ENCODE measurements at regions not wholly inside any gene's neighbourhood (a gene's known extent, or its start where the extent isn't known, plus 50 kb on each side); places are given as distances from the start of the nearest gene placed in this dataset.

DNA sequence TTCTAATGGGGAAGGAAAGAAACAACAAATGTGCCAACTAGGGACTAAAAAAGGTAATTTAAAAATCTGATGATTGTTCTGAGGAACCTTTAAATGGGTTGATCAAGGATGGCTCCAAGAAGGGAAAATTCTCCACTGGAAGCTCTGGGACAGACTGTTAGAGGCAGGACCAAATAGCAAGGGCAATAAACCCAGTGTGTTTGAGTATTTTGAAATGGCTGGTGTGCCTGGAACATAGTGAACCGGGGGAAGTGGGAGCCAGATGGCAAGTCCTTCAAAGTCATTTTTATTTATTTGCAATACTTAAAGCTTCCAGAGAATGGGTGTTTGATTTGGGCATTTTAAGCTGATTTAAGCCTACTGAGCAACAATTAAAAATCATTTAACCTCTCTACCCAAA, 587.7 kb upstream of the MEF2C start:
- DNase-seq (ENCODE audit: low read depth) = no peak

DNA sequence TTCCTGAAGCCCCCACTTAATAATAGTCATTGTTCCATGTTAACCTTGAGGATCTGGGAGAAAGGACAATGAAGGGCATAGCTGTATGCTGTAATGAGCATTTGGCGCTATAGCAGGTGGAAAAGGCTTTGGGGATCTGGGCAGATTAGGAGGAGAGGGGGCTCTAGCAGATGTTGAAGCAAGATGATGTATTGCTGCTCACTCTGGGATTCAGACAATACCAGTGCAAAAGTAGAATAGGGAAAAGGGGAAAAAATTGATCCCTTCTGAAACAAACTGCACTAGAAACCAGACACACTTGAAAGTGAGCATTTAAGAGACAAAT, 575.3 kb upstream of the MEF2C start:
- no peak for DNase-seq (ENCODE audit: low read depth)

DNA sequence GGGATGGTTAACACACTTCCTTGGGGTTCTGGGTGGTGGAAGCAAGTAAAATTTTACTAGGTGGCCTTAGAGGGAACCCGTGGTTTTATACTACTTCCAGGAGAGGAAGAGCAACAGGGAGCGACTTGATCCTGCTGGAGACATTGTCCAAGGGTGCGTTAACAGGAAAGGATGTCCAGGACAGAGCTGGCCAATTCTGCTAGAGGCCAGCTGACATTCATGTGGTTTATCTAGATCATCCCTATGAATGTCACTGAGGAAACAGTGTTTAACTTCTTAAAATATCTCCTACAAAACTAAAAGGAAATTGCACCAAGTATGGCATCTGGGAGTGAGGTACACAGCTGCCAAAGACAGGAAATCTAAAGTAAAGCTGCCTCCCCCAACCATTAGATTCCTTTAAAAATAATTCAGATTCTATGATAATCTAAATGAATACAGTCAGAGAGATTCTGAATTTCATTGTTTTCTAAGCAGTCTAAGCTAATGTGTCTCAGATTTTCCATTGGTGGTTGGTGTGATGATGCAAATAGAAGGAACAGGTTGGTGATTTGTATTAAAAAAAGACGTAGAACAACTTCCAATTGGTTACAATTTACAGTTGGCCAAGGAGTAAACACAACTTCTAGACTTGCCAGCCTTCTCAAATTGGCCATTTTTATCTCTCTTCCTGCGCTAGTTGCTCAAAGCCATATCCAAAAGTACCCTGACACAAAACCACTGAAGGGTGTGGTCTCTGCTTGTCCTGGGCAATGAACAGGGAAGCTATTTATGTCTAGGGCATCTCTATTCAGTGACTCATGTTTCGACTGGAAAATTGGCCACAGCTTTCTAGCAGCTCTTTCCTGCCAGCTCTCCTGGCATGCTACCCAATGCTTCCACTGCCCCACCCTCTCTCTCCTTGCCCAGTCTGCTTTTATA, 574.7 kb upstream of the MEF2C start:
- no peak for DNase-seq (ENCODE audit: low read depth)

DNA sequence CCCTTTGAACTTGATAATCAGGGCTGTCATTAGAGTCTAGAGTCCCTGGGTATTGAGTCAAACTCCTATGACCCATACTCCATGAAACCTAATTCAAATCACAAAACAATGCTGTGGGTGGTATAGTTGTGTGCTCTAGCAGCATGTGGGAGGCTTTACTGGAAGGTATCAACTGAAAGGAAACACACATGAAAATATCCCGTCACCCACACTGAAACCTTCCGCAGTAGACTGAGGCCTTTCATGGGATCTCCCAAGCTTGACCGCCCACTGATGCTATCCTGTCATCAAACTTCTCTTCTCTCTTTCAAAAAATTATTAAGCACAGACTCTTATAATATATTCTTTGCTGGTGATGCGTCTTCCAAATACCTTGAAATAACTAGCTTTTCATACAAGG, 569.1 kb upstream of the MEF2C start:
- DNase-seq (ENCODE audit: low read depth) = no peak

DNA sequence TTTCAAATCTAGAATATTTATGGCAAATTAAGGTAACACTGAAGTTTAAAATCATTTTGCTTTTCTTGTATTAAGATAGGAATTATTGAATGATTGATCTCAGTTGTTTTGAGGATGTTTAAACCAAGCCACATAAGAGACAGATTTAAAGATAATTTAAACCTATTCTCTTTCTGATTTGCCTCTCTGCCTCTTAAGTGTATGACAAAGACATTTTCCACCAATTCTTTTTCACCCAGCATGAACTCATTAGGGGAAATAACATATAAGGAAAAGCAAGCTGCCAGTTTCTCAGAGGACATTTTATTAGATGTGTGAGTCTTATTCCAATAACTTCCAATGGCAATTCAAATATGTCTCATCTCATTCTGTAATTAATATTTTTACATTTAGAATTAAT, 568.3 kb upstream of the MEF2C start:
- no peak for DNase-seq (ENCODE audit: low read depth)

DNA sequence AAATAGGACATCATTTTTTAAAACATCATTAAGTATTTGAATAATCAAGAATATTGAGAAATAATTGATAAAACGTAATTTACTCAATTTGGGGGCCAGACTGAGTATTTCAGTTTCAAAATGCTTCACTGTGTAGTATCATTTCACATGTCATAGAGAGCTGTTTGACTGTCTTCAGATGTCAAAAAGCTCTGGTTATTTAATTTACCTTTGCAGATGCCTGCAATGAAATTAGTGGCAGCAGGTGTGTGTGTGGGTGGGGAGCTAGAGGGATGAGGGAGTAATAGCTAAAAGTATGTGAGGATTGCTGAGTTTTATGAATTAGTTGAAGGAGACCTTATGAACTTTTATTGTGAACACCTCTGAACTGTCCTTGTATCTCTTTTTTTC, 567.2 kb upstream of the MEF2C start:
- no peak for DNase-seq (ENCODE audit: low read depth)

DNA sequence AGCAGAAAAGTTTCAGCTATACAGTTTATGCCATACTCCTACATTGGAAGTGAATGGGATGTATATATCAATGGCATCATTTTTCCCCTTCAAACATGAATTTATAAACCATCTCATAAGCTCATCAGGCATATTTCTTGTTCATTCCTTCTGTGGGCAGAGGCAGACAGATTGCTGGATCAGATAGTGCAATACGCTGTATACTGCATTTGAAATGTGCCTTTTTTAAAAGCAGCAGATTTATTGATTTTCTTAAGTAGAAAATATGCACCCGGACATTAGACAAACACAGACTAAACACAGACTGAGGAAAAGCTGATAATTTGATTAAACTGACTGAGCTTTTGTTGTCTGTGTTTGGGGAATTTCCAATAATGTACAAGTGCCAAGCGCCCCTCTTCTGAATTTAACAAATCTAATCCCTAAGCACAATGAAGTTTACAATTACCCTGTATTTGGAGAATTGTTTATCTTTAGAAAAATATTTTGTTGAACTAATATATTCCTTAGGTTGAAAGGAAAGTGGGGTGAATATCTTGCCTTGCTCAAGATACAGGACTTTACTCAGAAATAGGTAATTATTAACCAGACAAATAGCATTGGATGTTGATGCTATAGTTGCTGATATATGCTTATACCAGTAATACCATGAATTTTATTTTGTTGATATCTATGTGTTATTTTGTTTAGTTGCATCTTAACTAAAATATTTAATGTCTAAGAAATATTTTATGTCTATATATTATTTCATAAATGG, 566.6 kb upstream of the MEF2C start:
- no peak for DNase-seq (ENCODE audit: low read depth)

DNA sequence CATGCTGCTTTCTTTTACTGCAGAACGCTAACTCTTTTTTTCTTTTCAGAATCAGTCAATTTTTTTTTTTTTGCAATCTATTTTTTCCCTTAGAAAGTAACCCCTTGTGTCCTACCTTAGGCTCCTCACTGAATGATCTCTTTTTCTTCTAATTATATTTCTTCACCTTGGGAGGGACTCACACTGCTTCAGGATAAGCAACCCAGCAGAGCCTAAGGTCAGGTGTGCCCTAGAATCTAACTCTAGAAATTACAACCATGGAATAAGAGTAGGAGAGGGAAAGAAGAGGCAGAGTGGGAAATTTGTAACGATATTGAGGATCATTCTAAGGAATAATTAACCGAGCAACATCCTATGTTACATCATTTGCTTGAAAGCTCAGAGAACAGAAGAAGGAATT, 564.0 kb upstream of the MEF2C start:
- DNase-seq (ENCODE audit: low read depth) = no peak

DNA sequence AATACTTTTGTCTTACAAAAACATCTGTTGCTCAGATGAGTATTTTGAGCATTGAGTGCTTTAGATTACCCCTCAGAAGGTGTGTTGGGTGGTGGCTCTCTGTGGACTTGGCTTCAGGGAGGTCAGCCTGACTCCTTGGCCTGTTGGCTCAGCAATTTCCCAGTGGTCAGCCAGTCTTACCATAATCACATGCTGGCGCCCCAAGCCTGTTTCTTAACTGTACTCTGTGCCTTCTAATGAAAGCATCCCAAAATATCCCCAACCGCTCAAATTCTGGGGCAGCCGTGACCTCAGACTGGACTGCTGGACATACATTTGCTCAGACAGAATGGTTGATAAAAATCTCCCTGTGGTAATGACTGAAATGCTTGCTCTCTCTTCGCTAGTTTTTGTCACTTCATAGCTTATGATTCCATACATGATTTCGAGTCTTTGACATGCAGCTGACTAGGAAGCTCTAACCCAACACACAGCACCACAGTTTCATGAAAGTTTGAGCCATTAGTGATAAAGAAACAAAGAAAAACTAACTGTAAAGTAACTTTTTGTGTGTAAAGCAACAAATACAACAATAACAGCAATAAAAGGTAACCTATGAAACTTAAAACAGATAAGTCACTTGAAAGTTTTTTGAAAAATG, 562.2 kb upstream of the MEF2C start:
- DNase-seq (ENCODE audit: low read depth) = no peak

DNA sequence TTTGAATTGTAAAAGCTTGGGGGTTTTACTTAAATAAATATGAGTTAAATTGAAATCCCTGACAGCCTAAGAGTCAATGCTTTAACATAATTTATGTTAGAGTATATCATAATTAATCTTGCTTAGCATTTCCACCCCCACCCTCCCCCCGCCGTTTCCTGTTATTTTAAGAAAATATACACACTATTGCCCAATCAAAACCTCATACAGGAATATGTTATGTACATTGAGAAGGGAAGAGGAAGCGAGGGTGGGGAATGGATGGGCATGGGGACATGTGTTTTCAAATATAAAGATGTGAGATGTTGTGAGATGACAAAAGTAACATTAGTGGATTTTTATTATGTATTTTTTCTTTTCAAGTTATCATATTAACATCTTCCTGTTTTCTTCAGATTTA, 561.1 kb upstream of the MEF2C start:
- DNase-seq (ENCODE audit: low read depth) = no peak

DNA sequence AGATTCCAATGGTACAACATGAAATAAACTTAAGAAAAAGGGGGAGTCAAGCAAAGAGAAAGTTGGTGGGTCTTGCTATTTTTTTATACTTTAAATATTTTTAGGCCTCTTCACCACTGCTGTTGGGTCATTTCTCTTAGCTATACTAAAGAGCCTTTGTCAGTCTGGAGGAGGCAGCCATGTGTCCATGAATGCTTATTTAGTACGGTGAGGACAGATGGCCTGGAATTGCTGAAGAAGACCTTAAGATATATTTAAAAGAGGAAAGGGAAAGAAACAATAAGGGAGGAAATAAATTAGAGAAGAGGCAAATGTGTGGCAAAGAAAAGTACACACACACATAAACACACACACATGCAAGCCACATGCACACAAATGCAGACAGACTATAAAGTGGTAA, 560.5 kb upstream of the MEF2C start:
- DNase-seq (ENCODE audit: low read depth) = no peak

DNA sequence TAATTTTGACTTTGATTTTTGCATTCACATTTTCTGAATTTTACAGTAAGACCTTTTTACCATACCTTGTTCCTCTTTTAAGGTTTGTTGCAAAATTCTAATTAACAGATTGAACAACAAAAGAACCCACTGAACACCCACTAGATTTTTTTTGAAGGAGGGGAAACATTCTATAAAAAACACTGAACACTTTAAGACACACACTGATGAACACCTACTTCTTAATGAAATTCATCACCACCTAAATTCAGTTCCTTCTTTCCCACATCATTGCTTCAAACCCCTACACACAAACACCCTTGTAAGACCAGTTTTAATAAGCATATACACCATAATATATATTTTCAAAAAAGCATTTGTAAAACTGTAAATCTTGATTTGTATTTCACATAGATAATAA, 559.0 kb upstream of the MEF2C start:
- no peak for DNase-seq (ENCODE audit: low read depth)

DNA sequence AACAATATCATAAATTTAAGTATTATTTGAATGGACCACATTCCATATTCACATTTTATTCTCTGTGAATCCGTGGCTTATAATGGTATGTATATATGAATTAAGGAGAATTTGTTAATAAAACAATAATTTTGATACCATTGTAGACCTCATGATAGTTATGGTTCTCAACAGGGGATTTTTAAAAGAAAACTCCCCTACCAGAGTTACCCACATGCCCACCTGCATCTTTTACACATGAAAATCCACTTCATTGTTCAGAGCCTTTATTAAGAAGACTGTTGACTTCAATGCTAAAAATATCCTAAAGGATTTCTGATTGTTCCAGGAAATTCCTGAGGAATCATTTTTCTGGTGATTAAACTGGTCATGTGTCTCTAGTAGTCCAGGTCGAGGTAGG, 557.7 kb upstream of the MEF2C start:
- DNase-seq (ENCODE audit: low read depth) = no peak

DNA sequence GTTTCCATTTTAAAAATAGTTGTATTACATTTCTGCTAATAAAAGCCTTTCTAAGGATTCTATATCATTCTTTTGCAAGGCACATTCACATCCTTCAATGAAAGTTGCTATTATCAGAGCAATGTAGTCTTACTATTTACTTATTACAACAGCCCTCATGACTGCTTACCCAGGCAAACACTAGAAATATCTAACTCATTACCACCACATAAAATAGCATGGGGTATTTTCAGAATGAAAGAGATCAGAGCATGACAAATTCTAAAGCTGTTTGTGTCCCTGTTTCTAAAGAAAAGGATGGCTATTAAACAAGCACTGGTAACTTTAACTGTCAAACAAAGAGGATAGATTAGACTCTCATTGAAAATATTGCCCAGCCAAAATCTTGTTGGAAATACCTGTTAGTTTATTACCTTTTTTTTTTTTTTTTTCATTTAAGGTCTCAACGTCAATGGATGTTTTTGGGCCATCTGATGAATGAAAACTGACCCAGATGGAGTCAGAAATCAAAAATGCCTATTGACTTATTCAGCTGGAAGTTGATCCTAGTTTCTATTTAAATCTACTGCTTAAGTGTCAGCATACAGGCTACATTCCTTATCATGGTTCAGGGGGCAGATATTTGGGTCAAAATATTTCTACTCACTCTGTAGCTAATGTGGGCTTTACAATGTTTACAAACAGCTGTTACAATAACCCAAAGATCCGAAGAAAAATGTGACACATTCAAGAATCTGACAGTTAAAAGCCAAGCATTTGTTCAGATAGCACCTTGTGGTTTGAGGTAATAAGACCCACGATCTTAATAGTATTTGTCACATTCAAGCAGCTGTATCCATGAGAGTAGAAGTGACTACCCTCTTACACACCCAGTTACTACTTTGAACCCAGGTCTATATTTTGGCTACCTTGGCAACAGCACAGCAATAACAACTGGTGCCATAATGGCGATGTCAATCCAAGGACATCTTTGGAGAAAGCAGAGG, 554.8 kb upstream of the MEF2C start:
- DNase-seq (ENCODE audit: low read depth) = no peak

DNA sequence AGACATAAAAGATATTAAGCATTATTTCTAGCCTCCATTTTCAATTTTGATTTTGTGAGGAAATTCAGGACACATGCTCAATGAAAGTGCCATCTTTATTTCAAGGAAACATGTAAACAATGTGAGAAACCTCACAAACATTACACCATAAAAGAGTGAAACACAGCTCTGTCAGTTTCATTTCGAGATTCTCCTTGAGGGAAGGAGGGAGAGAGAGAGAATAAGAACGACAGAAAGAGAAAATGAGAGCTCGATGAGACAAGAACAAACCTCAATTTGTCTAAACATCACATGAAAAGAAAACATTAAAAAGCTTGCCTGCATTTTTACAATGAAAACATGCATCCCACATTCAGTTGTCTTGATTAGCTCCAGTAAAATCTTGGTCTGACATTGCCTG, 553.5 kb upstream of the MEF2C start:
- no peak for DNase-seq (ENCODE audit: low read depth)

DNA sequence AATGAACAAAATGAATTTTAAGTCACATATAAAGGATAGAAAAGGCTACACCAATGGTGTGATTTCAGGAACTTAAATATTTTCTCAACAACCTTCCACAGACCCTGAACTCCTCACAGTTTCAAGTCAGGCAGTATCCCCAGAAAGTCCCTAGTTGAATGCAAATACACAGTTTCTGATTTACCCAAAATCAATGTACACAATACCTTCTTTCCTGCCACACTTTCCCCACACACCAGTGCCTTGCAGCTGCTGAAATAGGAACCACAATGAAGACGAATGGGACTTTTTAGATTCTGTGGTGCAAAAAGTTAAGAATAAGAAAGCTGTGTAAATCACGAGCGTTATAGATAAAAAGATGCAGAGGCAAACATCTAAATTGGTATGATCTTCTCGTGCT, 552.4 kb upstream of the MEF2C start:
- no peak for DNase-seq (ENCODE audit: low read depth)

DNA sequence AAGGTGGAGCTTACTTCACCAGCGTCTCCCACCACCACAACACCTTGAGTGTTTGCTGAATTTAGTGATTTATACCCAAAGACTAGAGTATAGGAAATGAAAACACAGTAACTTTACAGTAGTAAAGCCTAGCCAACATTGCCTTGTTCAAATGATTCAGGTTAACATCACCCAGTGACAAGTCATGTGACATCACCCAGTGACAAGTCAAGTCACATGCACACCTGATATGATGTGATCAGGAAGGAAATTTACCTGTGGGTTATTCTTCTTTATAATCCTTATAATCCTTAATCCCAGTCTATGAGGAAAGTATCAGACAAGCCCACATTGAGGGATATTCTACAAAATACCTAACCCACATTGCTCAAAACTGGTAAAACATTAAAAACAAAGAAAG, 545.6 kb upstream of the MEF2C start:
- no peak for DNase-seq (ENCODE audit: low read depth)

DNA sequence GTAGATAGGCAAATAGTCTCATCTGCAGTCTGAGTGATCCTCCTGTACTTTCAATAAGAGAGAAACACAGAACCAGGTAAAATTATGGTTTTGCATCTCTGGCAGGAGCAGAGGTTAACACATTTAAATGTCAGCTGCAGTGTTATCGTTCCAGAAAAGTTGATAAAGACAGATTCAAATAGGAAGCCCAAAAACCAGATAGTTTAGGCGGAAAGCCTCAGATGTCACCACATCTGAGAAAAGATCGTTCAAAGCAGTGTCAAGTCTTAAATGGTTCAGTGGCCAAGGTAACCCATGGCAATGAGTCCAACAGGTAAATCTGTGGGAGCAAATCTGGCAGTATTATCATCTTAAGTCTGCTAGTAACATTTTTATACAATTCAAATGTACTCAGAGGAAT, 542.1 kb upstream of the MEF2C start:
- no peak for DNase-seq (ENCODE audit: low read depth)

DNA sequence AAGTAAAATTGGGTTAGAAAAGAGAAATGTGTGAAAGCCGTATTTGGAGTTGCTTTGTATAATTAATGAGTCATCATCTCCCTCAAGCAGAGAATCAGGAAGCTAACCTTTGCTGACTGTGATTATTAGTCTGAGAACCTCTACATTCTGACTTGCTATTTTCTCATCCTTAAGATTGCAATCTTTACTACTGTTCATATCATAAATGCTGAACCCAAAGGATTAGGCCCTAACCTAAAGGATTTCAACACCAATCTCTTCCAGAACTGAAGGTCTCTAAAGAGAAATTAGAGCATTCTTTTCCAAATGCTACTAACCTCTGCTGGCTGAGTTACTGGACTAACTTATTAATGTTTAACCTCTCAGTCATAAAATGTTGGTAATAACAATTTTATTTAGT, 538.1 kb upstream of the MEF2C start:
- DNase-seq (ENCODE audit: low read depth) = no peak

DNA sequence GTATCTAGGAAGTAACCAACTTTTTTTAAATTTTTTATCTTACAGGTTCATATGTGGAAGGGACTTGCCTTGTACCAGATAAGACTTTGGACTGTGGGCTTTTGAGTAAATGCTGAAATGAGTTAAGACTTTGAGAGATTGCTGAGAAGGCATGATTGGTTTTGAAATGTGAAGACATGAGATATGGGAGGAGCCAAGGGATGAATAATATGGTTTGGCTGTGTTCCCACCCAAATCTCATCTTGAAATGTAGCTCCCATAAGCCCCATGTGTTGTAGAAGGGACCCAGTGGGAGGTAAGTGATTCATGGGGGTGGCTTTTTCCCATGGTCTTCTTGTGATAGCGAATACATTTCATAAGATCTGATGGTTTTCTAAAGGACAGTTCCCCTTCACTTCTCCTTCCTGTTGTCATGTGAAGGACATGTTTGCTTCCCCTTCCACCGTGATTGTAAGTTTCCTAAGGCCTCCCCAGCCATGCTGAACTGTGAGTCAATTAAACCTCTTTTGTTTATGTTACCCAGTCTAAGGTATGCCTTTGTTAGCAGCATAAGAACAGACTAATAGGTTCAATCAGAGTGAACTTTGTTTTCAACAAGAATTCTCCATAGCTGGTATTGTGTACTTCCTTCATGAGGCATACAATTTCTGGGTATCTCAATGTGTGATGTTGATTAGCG, 535.6 kb upstream of the MEF2C start:
- DNase-seq (ENCODE audit: low read depth) = no peak

DNA sequence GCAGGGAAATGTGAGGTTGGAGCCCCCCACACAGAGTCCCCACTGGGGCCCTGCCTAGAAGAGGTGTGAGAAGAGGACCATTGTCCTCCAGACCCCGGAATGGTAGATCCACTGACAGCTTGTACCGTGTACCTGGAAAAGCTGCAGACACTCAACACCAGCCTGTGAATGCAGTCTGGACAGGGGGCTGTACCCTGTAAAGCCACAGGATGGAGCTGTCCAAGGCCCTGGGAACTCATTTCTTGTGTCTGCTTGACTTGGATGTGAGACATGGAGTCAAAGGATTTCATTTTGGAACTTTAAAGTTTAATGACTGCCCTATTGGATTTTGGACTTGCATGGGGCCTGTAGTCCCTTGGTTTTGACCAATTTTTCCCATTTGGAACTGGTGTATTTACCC, 535.0 kb upstream of the MEF2C start:
- DNase-seq (ENCODE audit: low read depth) = no peak
